Astrocyte of the spinal cord (primary cell): ENCODE measurements at regions not wholly inside any gene's neighbourhood (a gene's known extent, or its start where the extent isn't known, plus 50 kb on each side); places are given as distances from the start of the nearest gene placed in this dataset.

Experiments
- DNase-seq: peaks from one replicate; pipeline ENCODE4 v3.0.0; 2011; ENCODE audit warnings: low read depth, low spot score
- H3K4me3 ChIP-seq: 2 replicates; pipeline ENCODE4 v1.5.1; 2011; ENCODE audit warnings: low read depth, mild to moderate bottlenecking, low read length, moderate library complexity
- CTCF ChIP-seq: IDR thresholded peaks from 2 replicates; pipeline ENCODE4 v1.5.1; 2012; ENCODE audit warnings: low read depth, mild to moderate bottlenecking, low read length, inconsistent platforms
- in situ Hi-C: cut with HindIII; loops from 2 replicates; pipeline ENCODE4 v1.10.0; 2017; ENCODE audit warnings: low sequenced_read_pairs

GRCh38 chr20:40451552-40451951 lies 237.5 kb downstream of the MAFB start:
- no peak for TF ChIP-seq CTCF
- no peak for DNase-seq
- in situ Hi-C loops = no loop called here
- H3K4me3 ChIP-seq = no peak overlapping the region

GRCh38 chr20:40449974-40450616 lies 238.9 kb downstream of the MAFB start:
- no peak for TF ChIP-seq CTCF
- in situ Hi-C loops = no loop called here
- DNase-seq = no peak
- no peak overlapping the region for H3K4me3 ChIP-seq

- in situ Hi-C loops = no loop called here
- no peak for DNase-seq
- TF ChIP-seq CTCF = no peak
- H3K4me3 ChIP-seq = no peak overlapping the region
Observed at GRCh38 chr20:40449144-40449690, 239.8 kb downstream of the MAFB start.

- no peak for DNase-seq
- in situ Hi-C loops = no loop called here
- H3K4me3 ChIP-seq = no peak overlapping the region
- TF ChIP-seq CTCF = no peak
Observed at GRCh38 chr20:40446888-40447287, 242.1 kb downstream of the MAFB start.

GRCh38 chr20:40444516-40444915 lies 244.5 kb downstream of the MAFB start:
- H3K4me3 ChIP-seq = no peak overlapping the region
- in situ Hi-C loops = no loop called here
- no peak for TF ChIP-seq CTCF
- no peak for DNase-seq

GRCh38 chr20:40443753-40444152 lies 245.3 kb downstream of the MAFB start:
- no peak for DNase-seq
- no peak for TF ChIP-seq CTCF
- in situ Hi-C loops = no loop called here
- no peak overlapping the region for H3K4me3 ChIP-seq
